ENCODE measurements at regions not wholly inside any gene's neighbourhood (a gene's known extent, or its start where the extent isn't known, plus 50 kb on each side); places are given as distances from the start of the nearest gene placed in this dataset.

DNA sequence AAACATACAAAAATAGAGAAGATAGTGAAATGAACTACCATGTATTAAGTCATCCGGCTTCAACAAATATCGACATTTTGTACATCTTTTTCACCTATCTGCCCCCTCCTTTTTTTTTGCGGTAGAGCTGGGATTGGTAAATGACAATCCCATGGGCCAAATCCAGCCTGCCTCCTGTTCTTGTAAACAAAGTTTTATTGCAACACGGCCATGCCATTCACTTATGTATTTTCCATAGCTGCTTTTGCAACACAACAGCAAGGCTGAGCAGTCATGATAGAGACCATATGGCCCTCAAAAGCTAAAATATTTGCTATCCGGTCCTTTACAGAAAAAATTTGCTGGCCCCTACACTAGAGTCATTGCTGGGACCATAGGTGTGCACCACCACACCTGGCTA lies 58.1 kb upstream of the PLEKHG3 start:
- no peak for FAIRE-seq
- Histone ChIP-seq H3K9me3 (replicated peaks; ENCODE audit: control insufficient read depth, insufficient read depth, low read length) (no peaks in the 10 kb centered on the region), H3K27ac (ENCODE audit: insufficient read depth, low read depth, low read length) (no peak overlapping the region), H3K36me3 (ENCODE audit: control insufficient read depth in 2 of 2, extremely low read depth in 1 of 2, insufficient read depth in 2 of 2, low read length in 2 of 2) (no peaks in the 10 kb centered on the region), H3K27me3 (ENCODE audit: control insufficient read depth in 2 of 2, insufficient read depth in 2 of 2, low read length in 2 of 2) (peaks cover 15 to 20% of the 10 kb centered on the region in 2 experiments), H3K79me2 (ENCODE audit: control insufficient read depth, insufficient read depth, low read length) (no peaks in the 10 kb centered on the region), H3K9me1 (replicated peaks; ENCODE audit: control insufficient read depth, extremely low read depth, insufficient read depth, low read length) (no peaks in the 10 kb centered on the region), H3K4me2 (ENCODE audit: insufficient read depth, low read length) (no peak overlapping the region), H3K9ac (replicated peaks; ENCODE audit: extremely low read depth, insufficient read depth, low read length) (no peak overlapping the region), H3K4me1 (ENCODE audit: control insufficient read depth, extremely low read depth, insufficient read depth, low read length) (no peaks in the 10 kb centered on the region), H4K20me1 (replicated peaks; ENCODE audit: control insufficient read depth, extremely low read depth, insufficient read depth, low read length) (no peaks in the 10 kb centered on the region), H3K4me3 (replicated peaks in 1 of 3; ENCODE audit: insufficient read depth in 1 of 3, low read depth in 1 of 3, low read length in 3 of 3) (no peak overlapping the region), H2AFZ (ENCODE audit: low read depth, low read length) (no peak overlapping the region)
- intact Hi-C loops (cut with micrococcal nuclease) (no loop called here), dilution Hi-C loops (cut with MboI; ENCODE audit: extremely low pct_ligation_motif_present, low sequenced_read_pairs) (no loop called here)
- BruUV-seq (replicated peaks): no TSS peak
- POLR2A ChIA-PET: no interaction called here
- no peak for TF ChIP-seq EZH2 (IDR thresholded peaks at IDR 0.05; ENCODE audit: borderline replicate concordance, low read depth, low read length, severe bottlenecking)
- TF ChIP-seq POLR2A (IDR thresholded peaks at IDR 0.05; ENCODE audit: low read depth, low read length): no peak
- no peak for TF ChIP-seq CTCF (IDR thresholded peaks at IDR 0.05; ENCODE audit: extremely low read depth in 1 of 2, insufficient read depth in 1 of 2, low read depth in 1 of 2, low read length in 2 of 2)
- TF ChIP-seq JUN (IDR thresholded peaks at IDR 0.05; ENCODE audit: borderline replicate concordance, insufficient read depth, insufficient read length, low read depth): no peak
- no peak for TF ChIP-seq POLR2AphosphoS5 (IDR thresholded peaks at IDR 0.05; ENCODE audit: insufficient read depth, low read depth, low read length)
- TF ChIP-seq FOS (IDR thresholded peaks at IDR 0.05; ENCODE audit: borderline replicate concordance, insufficient read depth, low read length): no peak
- DNase-seq (ENCODE audit: low read depth, low spot score): no peak
- CTCF ChIA-PET: no interaction called here

GRCh38 chr14:64649383-64649998 lies 54.7 kb upstream of the PLEKHG3 start:
- no peaks in the 10 kb centered on the region for H3K36me3 ChIP-seq (ENCODE audit: control insufficient read depth in 2 of 2, extremely low read depth in 1 of 2, insufficient read depth in 2 of 2, low read length in 2 of 2)
- ChIA-PET POLR2A (no interaction called here), CTCF (no interaction called here)
- FAIRE-seq (no peak), DNase-seq (ENCODE audit: low read depth, low spot score) (no peak)
- no peak overlapping the region for H3K27ac ChIP-seq (ENCODE audit: insufficient read depth, low read depth, low read length)
- no peak overlapping the region for H3K4me3 ChIP-seq (replicated peaks in 1 of 3; ENCODE audit: insufficient read depth in 1 of 3, low read depth in 1 of 3, low read length in 3 of 3)
- no peaks in the 10 kb centered on the region for H3K9me3 ChIP-seq (replicated peaks; ENCODE audit: control insufficient read depth, insufficient read depth, low read length)
- H3K79me2 ChIP-seq (ENCODE audit: control insufficient read depth, insufficient read depth, low read length): no peaks in the 10 kb centered on the region
- TF ChIP-seq MYC (IDR thresholded peaks at IDR 0.05; ENCODE audit: low read depth, low read length): no peak
- TF ChIP-seq CTCF (IDR thresholded peaks at IDR 0.05; ENCODE audit: extremely low read depth in 1 of 2, insufficient read depth in 1 of 2, low read depth in 1 of 2, low read length in 2 of 2): no peak
- no peak for TF ChIP-seq EZH2 (IDR thresholded peaks at IDR 0.05; ENCODE audit: borderline replicate concordance, low read depth, low read length, severe bottlenecking)
- TF ChIP-seq JUN (IDR thresholded peaks at IDR 0.05; ENCODE audit: borderline replicate concordance, insufficient read depth, insufficient read length, low read depth): no peak
- no peak for TF ChIP-seq FOS (IDR thresholded peaks at IDR 0.05; ENCODE audit: borderline replicate concordance, insufficient read depth, low read length)
- no peak for TF ChIP-seq POLR2AphosphoS5 (IDR thresholded peaks at IDR 0.05; ENCODE audit: insufficient read depth, low read depth, low read length)
- no peak overlapping the region for H3K4me2 ChIP-seq (ENCODE audit: insufficient read depth, low read length)
- H2AFZ ChIP-seq (ENCODE audit: low read depth, low read length): no peak overlapping the region
- no TSS peak for BruUV-seq (replicated peaks)
- intact Hi-C loops (cut with micrococcal nuclease) (no loop called here), dilution Hi-C loops (cut with MboI; ENCODE audit: extremely low pct_ligation_motif_present, low sequenced_read_pairs) (no loop called here)
- H3K4me1 ChIP-seq (ENCODE audit: control insufficient read depth, extremely low read depth, insufficient read depth, low read length): peaks cover 6% of the 10 kb centered on the region
- no peak overlapping the region for H3K9ac ChIP-seq (replicated peaks; ENCODE audit: extremely low read depth, insufficient read depth, low read length)
- no peaks in the 10 kb centered on the region for H4K20me1 ChIP-seq (replicated peaks; ENCODE audit: control insufficient read depth, extremely low read depth, insufficient read depth, low read length)
- H3K27me3 ChIP-seq (ENCODE audit: control insufficient read depth in 2 of 2, insufficient read depth in 2 of 2, low read length in 2 of 2): peaks cover 11 to 12% of the 10 kb centered on the region in 2 experiments
- no peaks in the 10 kb centered on the region for H3K9me1 ChIP-seq (replicated peaks; ENCODE audit: control insufficient read depth, extremely low read depth, insufficient read depth, low read length)

All from endothelial cell of umbilical vein (primary cell).